Keratinocyte (primary cell): ENCODE measurements at regions not wholly inside any gene's neighbourhood (a gene's known extent, or its start where the extent isn't known, plus 50 kb on each side); places are given as distances from the start of the nearest gene placed in this dataset.

Experiments used
- DNase-seq: peaks from one replicate; pipeline ENCODE4 v3.0.0-alpha.2; 2011; ENCODE audit warnings: low read depth, missing footprints, low spot score
- FAIRE-seq: peaks from 2 replicates; lab custom pipeline; 2011; peaks lifted over from hg19 to GRCh38; lab: Jason Lieb, UNC
- H2AFZ ChIP-seq: 2 replicates; pipeline ENCODE4 v1.6.0; 2012; ENCODE audit warnings: low read length, control low read depth, inconsistent platforms; ENCODE audit not compliant: control insufficient read depth
- H3K27ac ChIP-seq: 2 replicates; pipeline ENCODE4 v1.5.1; 2011; ENCODE audit warnings: low read length; ENCODE audit not compliant: control insufficient read depth, insufficient read depth
- H3K27me3 ChIP-seq: 3 replicates; pipeline ENCODE4 v1.6.0; 2011; ENCODE audit warnings: low read length; ENCODE audit not compliant: control insufficient read depth, insufficient read depth; ENCODE audit errors: extremely low read depth
- H3K36me3 ChIP-seq, 2 experiments: 2 replicates in 1 of 2; 3 replicates in 1 of 2; pipeline ENCODE4 v1.5.1; 2011; ENCODE audit warnings: low read length in 2 of 2, mild to moderate bottlenecking in 1 of 2; ENCODE audit not compliant: control insufficient read depth in 2 of 2, insufficient read depth in 2 of 2; ENCODE audit errors: extremely low read depth in 1 of 2
- H3K4me1 ChIP-seq: 3 replicates; pipeline ENCODE4 v1.5.1; 2011; ENCODE audit warnings: low read length; ENCODE audit not compliant: control insufficient read depth, insufficient read depth; ENCODE audit errors: extremely low read depth
- H3K4me2 ChIP-seq: 3 replicates; pipeline ENCODE4 v1.6.0; 2011; ENCODE audit warnings: low read depth, low read length; ENCODE audit not compliant: control insufficient read depth, insufficient read depth; ENCODE audit errors: extremely low read depth
- H3K4me3 ChIP-seq, 3 experiments: fragments of 200-600 bp in 1 of 3; sonication (generic) in 1 of 3; 2 replicates in 2 of 3; 3 replicates in 1 of 3; pipeline ENCODE4 v1.5.1; 2011 to 2016; ENCODE audit warnings: low read length in 3 of 3, mild to moderate bottlenecking in 3 of 3, control low read depth in 2 of 3, inconsistent platforms in 1 of 3, low read depth in 1 of 3, mixed read lengths in 1 of 3, mixed run types in 1 of 3, moderate library complexity in 1 of 3; ENCODE audit not compliant: control insufficient read depth in 2 of 3, insufficient read depth in 2 of 3; ENCODE audit errors: extremely low read depth in 1 of 3
- H3K79me2 ChIP-seq: 2 replicates; pipeline ENCODE4 v1.6.0; 2012; ENCODE audit warnings: low read length; ENCODE audit not compliant: control insufficient read depth, insufficient read depth
- H3K9ac ChIP-seq: 3 replicates; pipeline ENCODE4 v1.6.0; 2011; ENCODE audit warnings: low read length; ENCODE audit not compliant: control insufficient read depth, insufficient read depth; ENCODE audit errors: extremely low read depth
- H3K9me1 ChIP-seq: 3 replicates; pipeline ENCODE4 v1.6.0; 2011; ENCODE audit warnings: low read length; ENCODE audit not compliant: control insufficient read depth, insufficient read depth; ENCODE audit errors: extremely low read depth
- H3K9me3 ChIP-seq: 2 replicates; pipeline ENCODE4 v1.5.1; 2012; ENCODE audit warnings: low read depth, low read length; ENCODE audit not compliant: control insufficient read depth
- H4K20me1 ChIP-seq: 3 replicates; pipeline ENCODE4 v1.6.0; 2011; ENCODE audit warnings: low read length; ENCODE audit not compliant: control insufficient read depth, insufficient read depth; ENCODE audit errors: extremely low read depth
- EZH2 ChIP-seq: IDR thresholded peaks from one replicate; pipeline ENCODE4 v1.6.1; 2012; ENCODE audit warnings: inconsistent platforms, mild to moderate bottlenecking, low read length, moderate library complexity
- dilution Hi-C: fragments of 300-500 bp; cut with MboI; formaldehyde crosslinking; loops from one replicate; pipeline ENCODE4 v1.7.0; 2020; ENCODE audit warnings: low sequenced_read_pairs; ENCODE audit not compliant: extremely low pct_ligation_motif_present
- TF ChIP-seq, protein P1 (sequence below), 3 experiments: IDR thresholded peaks in 1 of 3; conservative IDR thresholded peaks in 1 of 3; optimal IDR thresholded peaks in 1 of 3; 2 replicates in 2 of 3; 3 replicates in 1 of 3; pipeline versions ENCODE3 to v1.5.1; 2011; ENCODE audit warnings: low read length in 3 of 3, mild to moderate bottlenecking in 3 of 3, moderate library complexity in 2 of 3, control low read depth in 1 of 3, inconsistent platforms in 1 of 3; ENCODE audit not compliant: insufficient read depth in 2 of 3; ENCODE audit errors: extremely low read depth in 1 of 3

DNA sequence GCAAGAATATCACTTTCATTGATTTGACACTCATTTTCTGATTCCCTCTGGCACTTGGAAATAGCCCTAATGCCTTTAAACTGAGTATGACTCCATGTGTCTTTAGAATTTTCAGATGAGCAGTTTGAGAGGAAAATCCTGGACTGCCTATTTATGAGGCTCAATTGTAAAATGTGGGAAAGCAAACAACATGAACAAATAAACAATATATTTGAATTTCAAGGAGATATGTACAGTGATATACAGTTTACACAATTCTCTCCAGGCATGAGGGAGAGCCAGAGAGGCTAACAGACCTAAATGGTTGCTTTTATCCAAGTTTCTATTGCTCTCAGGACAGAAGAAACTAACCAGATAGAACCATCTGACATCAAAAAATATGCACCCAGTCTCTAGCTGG, 748.2 kb upstream of the NRSN1 start:
- no peak overlapping the region for H3K4me3 ChIP-seq
- H2AFZ ChIP-seq, result no peak overlapping the region
- FAIRE-seq (no peak), DNase-seq (no peak)
- H3K9me1 ChIP-seq, result no peaks in the 10 kb centered on the region
- no peak overlapping the region for H3K4me2 ChIP-seq
- no peaks in the 10 kb centered on the region for H3K27me3 ChIP-seq
- TF ChIP-seq, protein P1, sequence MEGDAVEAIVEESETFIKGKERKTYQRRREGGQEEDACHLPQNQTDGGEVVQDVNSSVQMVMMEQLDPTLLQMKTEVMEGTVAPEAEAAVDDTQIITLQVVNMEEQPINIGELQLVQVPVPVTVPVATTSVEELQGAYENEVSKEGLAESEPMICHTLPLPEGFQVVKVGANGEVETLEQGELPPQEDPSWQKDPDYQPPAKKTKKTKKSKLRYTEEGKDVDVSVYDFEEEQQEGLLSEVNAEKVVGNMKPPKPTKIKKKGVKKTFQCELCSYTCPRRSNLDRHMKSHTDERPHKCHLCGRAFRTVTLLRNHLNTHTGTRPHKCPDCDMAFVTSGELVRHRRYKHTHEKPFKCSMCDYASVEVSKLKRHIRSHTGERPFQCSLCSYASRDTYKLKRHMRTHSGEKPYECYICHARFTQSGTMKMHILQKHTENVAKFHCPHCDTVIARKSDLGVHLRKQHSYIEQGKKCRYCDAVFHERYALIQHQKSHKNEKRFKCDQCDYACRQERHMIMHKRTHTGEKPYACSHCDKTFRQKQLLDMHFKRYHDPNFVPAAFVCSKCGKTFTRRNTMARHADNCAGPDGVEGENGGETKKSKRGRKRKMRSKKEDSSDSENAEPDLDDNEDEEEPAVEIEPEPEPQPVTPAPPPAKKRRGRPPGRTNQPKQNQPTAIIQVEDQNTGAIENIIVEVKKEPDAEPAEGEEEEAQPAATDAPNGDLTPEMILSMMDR (optimal IDR thresholded peaks at IDR 0.05 in 1 of 3, IDR thresholded peaks at IDR 0.05 in 1 of 3, conservative IDR thresholded peaks at IDR 0.05 in 1 of 3; ENCODE audit: extremely low read depth in 1 of 3, insufficient read depth in 2 of 3, low read length in 3 of 3), result no peak
- TF ChIP-seq EZH2, result no peak
- H3K36me3 ChIP-seq, result no peaks in the 10 kb centered on the region
- H3K4me1 ChIP-seq, result no peaks in the 10 kb centered on the region
- H3K27ac ChIP-seq, result no peak overlapping the region
- dilution Hi-C loops, result no loop called here
- H4K20me1 ChIP-seq, result no peaks in the 10 kb centered on the region
- H3K9ac ChIP-seq, result no peak overlapping the region
- no peaks in the 10 kb centered on the region for H3K9me3 ChIP-seq
- H3K79me2 ChIP-seq, result no peaks in the 10 kb centered on the region

DNA sequence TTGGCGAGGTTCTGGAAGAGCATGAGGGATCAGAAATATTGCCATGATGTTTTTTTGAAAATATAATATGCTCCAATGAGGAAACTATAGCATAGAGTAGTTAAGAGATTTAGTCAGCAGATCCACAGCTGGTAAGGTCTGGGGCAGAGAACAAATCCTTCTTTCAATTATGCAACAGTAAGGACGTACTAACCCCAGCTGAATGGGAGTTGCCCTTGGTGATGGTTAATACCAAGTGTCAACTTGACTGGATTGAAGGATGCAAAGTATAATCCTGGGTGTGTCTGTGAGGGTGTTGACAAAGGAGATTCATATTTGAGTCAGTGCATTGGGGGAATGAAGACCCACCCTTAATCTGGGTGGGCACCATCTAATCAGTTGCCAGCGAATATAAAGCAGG, 745.5 kb upstream of the NRSN1 start:
- no peaks in the 10 kb centered on the region for H4K20me1 ChIP-seq
- no peaks in the 10 kb centered on the region for H3K4me1 ChIP-seq
- H2AFZ ChIP-seq, result no peak overlapping the region
- no peak for FAIRE-seq
- H3K36me3 ChIP-seq, result no peaks in the 10 kb centered on the region
- H3K9me3 ChIP-seq, result no peaks in the 10 kb centered on the region
- H3K9ac ChIP-seq, result no peak overlapping the region
- no peaks in the 10 kb centered on the region for H3K27me3 ChIP-seq
- no peaks in the 10 kb centered on the region for H3K9me1 ChIP-seq
- no peak overlapping the region for H3K4me2 ChIP-seq
- no peaks in the 10 kb centered on the region for H3K79me2 ChIP-seq
- dilution Hi-C loops, result no loop called here
- H3K27ac ChIP-seq, result no peak overlapping the region
- H3K4me3 ChIP-seq, result no peak overlapping the region
- no peak for TF ChIP-seq EZH2
- TF ChIP-seq, protein P1 (optimal IDR thresholded peaks at IDR 0.05 in 1 of 3, IDR thresholded peaks at IDR 0.05 in 1 of 3, conservative IDR thresholded peaks at IDR 0.05 in 1 of 3; ENCODE audit: extremely low read depth in 1 of 3, insufficient read depth in 2 of 3, low read length in 3 of 3), result no peak
- no peak for DNase-seq
